GM19351 (cell line): ENCODE measurements at regions not wholly inside any gene's neighbourhood (a gene's known extent, or its start where the extent isn't known, plus 50 kb on each side); places are given as distances from the start of the nearest gene placed in this dataset.
"Not testable (repeated sequence)": the region's sequence is repeated elsewhere in the genome, so short reads cannot be mapped to it uniquely, and the experiment has no call there.

Source experiments
- ATAC-seq: cut with Tn5 transposase; IDR thresholded peaks from one replicate; pipeline ENCODE4 v1.9.1; 2021; ENCODE audit warnings: mild to moderate bottlenecking, moderate library complexity; ENCODE audit not compliant: unreplicated experiment

DNA sequence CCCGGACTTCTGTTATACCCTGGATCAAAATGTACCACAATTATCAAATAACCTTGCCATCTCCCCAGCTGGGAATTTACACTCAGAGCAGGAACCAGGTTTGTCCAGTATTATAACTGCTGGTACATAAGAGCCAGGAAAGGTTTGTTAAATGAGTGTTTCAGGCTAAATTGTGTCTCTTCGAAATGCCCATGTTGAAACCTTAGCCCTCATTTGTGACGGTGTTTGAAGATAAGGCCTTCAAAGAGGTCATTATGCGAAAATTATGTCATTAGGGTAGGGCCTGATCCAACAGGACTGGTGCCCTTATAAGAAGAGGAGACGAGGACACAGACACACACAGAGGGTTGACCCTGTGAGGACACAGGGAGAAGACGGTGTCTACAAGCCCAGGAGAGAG, 73.5 kb upstream of the DHRSX start:
- no peak for ATAC-seq

GRCh38 chrX:2572740-2573139, 72.0 kb upstream of the DHRSX start:
- ATAC-seq: no peak

- no peak for ATAC-seq
These were observed 67.3 kb upstream of the DHRSX start for GRCh38 chrX:2568125-2568524.

DNA sequence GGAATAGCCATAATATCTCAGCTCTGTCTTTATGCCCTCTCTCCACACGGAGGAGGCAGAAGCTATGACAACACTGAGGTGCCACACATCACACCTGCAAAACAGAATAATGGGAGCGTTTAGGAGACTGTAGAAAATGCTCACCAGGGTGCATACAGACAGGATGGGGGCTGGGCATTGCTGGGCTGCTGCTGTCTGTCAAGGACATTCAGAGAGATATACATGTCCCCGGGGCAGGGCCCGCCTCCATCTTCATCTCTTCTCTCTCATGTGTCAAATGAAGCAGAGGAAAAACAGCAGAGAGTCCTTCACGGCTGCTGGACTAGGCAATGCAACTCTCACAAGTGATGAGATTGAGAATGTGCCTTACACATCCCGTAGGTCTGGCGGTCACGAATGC, 65.3 kb upstream of the DHRSX start:
- no peak for ATAC-seq

DNA sequence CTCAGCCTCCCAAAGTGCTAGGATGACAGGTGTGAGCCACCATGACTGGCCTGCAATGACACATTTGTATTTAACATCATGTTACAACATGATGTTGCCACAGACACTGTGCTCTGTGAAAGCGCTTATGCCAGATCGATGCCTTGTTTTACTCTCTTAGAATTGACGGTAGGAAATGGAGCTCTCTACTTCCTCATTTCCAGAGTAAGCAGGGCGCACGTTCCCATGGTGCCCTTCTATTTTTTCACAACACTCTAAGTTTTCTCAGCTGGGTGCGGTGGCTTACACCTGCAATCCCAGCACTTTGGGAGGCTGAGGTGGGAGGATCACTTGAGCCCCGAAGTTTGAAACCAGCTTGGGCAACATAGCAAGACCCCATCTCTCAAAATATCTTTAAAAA, 60.7 kb upstream of the DHRSX start:
- ATAC-seq: no peak

GRCh38 chrX:2559124-2559523, 58.3 kb upstream of the DHRSX start:
- no peak for ATAC-seq

GRCh38 chrX:2554891-2555290, 54.1 kb upstream of the DHRSX start:
- no peak for ATAC-seq

DNA sequence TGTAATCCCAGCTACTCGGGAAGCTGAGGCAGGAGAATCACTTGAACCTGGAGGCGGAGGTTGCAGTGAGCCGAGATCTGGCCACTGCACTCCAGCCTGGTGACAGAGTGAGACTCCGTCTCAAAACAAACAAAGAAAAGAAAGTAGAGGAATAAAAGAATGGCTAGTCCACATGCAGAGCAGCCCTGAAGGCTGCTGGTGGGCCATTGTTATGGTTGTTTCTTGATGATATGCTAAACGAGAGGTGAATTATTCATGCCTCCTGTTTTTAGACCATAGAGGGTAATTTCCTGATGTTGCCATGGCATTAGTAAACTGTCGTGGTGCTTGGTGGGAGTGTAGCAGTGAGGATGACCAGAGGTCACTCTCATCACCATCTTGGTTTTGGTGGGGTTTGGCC, 53.3 kb upstream of the DHRSX start:
- ATAC-seq: not testable (repeated sequence)

DNA sequence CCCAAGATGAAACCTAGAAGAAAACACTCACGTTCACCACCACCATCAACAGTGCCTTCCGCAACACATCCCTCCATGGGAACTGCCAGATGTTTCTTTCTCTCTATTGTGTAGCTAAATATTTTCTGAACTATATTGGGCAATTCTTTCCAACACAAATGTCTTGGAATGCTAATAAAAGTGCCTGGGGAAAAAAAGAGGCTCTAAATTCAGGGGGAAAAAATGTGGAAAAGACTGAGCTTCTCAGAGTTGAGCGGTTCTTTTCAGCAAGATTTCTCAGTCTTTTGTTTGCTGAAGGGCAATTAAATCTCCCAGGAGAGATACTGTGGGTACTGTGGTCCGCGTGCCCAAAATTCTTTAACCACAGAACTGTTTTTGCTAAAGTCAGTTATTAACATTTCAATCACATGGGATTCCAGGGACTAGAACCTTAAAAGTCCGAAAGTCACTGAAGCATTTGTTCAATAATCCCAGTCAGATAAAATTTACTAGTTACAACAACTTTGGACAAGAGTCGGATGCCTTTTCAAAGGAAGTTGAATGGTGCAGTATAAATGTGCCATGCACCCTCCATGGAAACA, 51.9 kb upstream of the DHRSX start:
- no peak for ATAC-seq

- ATAC-seq: no peak
These were observed 49.7 kb upstream of the DHRSX start for GRCh38 chrX:2550328-2551020.
